PC-9 (cell line): ENCODE measurements at regions not wholly inside any gene's neighbourhood (a gene's known extent, or its start where the extent isn't known, plus 50 kb on each side); places are given as distances from the start of the nearest gene placed in this dataset.

Experiments used
- BruUV-seq: library from RNA; stranded (reverse); fragments of 400-500 nt; replicated peaks from 2 replicates; lab custom pipeline; 2021; lab: Mats Ljungman, UMichigan
- CTCF ChIA-PET: fragments of 300-600 bp; sonication (Branson Sonifier 250); formaldehyde crosslinking; loops from one replicate; lab custom pipeline; 2022; ENCODE audit warnings: antibody characterized with exemption; lab: Charles Lee
- POLR2A ChIA-PET: fragments of 300-600 bp; sonication (Branson Sonifier 250); formaldehyde crosslinking; loops from one replicate; lab custom pipeline; 2022; ENCODE audit warnings: antibody characterized with exemption; ENCODE audit not compliant: unreplicated experiment; lab: Charles Lee
- DNase-seq, 2 experiments: peaks; one replicate each; pipeline versions ENCODE4 v3.0.0 to v3.0.0-alpha.2; 2015 to 2022; ENCODE audit warnings: mixed read lengths in 1 of 2
- H2AFZ ChIP-seq: fragments of 200-600 bp; sonication (generic); 2 replicates; pipeline ENCODE4 v1.8.1; 2017; ENCODE audit warnings: antibody characterized with exemption
- H3F3A ChIP-seq: fragments of 200-600 bp; sonication (generic); 2 replicates; pipeline ENCODE4 v1.8.1; 2017; ENCODE audit warnings: antibody characterized with exemption, mild to moderate bottlenecking, low read depth; ENCODE audit not compliant: insufficient read depth
- H3K27ac ChIP-seq: fragments of 200-600 bp; sonication (generic); 2 replicates; pipeline ENCODE4 v1.6.1; 2016; ENCODE audit warnings: mixed run types
- H3K27me3 ChIP-seq: fragments of 200-600 bp; sonication (generic); 2 replicates; pipeline ENCODE4 v1.6.1; 2016; ENCODE audit warnings: low read depth, mixed run types; ENCODE audit not compliant: insufficient read depth
- H3K36me3 ChIP-seq: fragments of 200-600 bp; sonication (generic); 2 replicates; pipeline ENCODE4 v1.6.1; 2016; ENCODE audit warnings: low read depth, mixed run types
- H3K4me1 ChIP-seq: fragments of 200-600 bp; sonication (generic); replicated peaks from 2 replicates; pipeline ENCODE4 v1.6.1; 2016; ENCODE audit warnings: mixed run types; ENCODE audit not compliant: insufficient read depth
- H3K4me2 ChIP-seq: fragments of 200-600 bp; sonication (generic); 2 replicates; pipeline ENCODE4 v1.6.1; 2017; ENCODE audit warnings: mixed run types
- H3K4me3 ChIP-seq: fragments of 200-600 bp; sonication (generic); 2 replicates; pipeline ENCODE4 v1.6.1; 2016; ENCODE audit warnings: mixed run types
- H3K79me2 ChIP-seq: fragments of 200-600 bp; sonication (generic); 2 replicates; pipeline ENCODE4 v1.6.1; 2017; ENCODE audit warnings: low read depth, mixed run types
- H3K9me2 ChIP-seq: fragments of 200-600 bp; sonication (generic); 2 replicates; pipeline ENCODE4 v1.8.1; 2017; ENCODE audit warnings: mild to moderate bottlenecking; ENCODE audit not compliant: insufficient read depth
- H3K9me3 ChIP-seq: fragments of 200-600 bp; sonication (generic); 2 replicates; pipeline ENCODE4 v1.8.1; 2016; ENCODE audit warnings: low read depth; ENCODE audit not compliant: insufficient read depth
- H4K20me1 ChIP-seq: fragments of 200-600 bp; sonication (generic); 2 replicates; pipeline ENCODE4 v1.8.1; 2017; ENCODE audit not compliant: insufficient read depth
- CTCF ChIP-seq: fragments of 200-600 bp; sonication (generic); conservative IDR thresholded peaks from 2 replicates; pipeline ENCODE4 v1.6.1; 2017; ENCODE audit warnings: mixed run types, antibody characterized with exemption, mild to moderate bottlenecking, moderate library complexity
- EZH2 ChIP-seq: fragments of 200-600 bp; sonication (generic); IDR thresholded peaks from 2 replicates; pipeline ENCODE4 v1.8.0; 2017; ENCODE audit warnings: antibody characterized with exemption, low read depth
- intact Hi-C: fragments of 100-400 bp; cut with micrococcal nuclease; formaldehyde crosslinking; loops from one replicate; pipeline ENCODE4 v1.10.0; 2022; ENCODE audit not compliant: unreplicated experiment

DNA sequence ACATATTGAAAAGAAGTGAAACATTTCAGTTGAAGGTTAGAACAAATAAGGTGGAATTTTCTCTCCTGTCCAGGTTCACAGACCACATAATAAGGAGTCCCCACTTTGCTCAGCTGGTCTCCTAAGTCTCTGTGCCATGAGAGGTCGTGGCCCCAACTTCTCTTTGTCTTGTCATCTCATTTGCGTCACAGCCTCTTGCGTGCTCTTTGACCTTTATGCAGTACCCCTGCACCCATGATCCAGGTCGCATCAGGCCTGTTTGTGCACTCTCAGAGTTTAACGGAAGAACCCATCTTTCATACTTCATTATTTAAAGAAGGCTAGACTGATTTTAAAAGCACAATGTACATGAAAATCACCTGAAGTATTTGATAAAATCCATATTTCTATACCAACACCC lies 110.4 kb upstream of the BMP2 start:
- Histone ChIP-seq H3K27me3 (no peaks in the 10 kb centered on the region), H2AFZ (no peak overlapping the region), H3K4me1 (peaks cover 10% of the 10 kb centered on the region), H3K9me2 (no peaks in the 10 kb centered on the region), H3K9me3 (no peaks in the 10 kb centered on the region), H3K4me3 (no peak overlapping the region), H3K36me3 (no peaks in the 10 kb centered on the region), H3K79me2 (no peaks in the 10 kb centered on the region), H3K27ac (no peak overlapping the region), H4K20me1 (no peaks in the 10 kb centered on the region), H3K4me2 (no peak overlapping the region), H3F3A (no peaks in the 10 kb centered on the region)
- DNase-seq: no peak
- ChIA-PET CTCF (no interaction called here), POLR2A (no interaction called here)
- BruUV-seq: no TSS peak
- TF ChIP-seq CTCF: no peak
- no peak for TF ChIP-seq EZH2
- intact Hi-C loops: no loop called here

DNA sequence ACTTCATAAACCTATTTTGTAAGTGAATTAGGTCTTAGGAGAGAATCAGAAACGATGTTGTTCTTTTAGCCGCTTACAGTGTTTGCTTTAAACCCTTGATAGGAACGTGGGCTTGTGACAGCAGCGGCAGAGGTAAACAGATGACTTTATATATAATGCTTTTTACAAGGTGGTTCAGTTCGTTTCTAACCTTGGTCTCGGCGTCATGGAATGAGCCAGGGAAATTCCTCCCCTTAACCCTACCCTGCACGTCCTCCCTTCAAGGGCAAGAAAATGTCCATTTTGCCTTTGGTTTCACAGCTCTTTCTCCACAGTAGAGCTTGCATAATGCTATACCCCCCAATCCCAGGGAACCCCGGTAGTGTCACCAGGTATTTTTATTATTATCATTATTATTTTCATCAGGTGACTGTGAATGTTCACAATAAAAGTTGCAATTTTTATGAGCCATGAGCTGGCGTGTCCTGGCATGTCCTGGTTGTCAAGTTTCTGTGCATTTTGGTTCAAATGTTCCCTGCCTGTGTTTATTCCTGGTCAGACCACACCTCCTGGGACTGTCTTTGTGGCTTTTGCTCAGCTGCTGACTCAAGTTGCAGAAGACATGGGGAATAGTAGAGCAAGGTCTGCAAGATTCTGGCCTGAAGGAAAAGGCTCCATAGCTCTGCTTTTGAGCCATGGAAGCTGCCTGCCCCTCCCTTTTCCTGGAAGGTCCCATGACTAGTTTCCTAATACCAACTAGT lies 112.8 kb upstream of the BMP2 start:
- H3K27ac ChIP-seq: no peak overlapping the region
- peaks cover 13% of the 10 kb centered on the region; the same call in 1 of the 2 replicates for H3F3A ChIP-seq
- ChIA-PET POLR2A (interaction anchor here (0.7 kb wide), 1 partner anchor 236 kb away, joined by 8 read pairs; no protein-coding TSS in a partner anchor), CTCF (no interaction called here)
- H3K9me3 ChIP-seq: no peaks in the 10 kb centered on the region
- peaks cover 17% of the 10 kb centered on the region for H3K4me1 ChIP-seq
- H2AFZ ChIP-seq: no peak overlapping the region
- BruUV-seq: no TSS peak
- TF ChIP-seq CTCF (no peak), EZH2 (no peak)
- no peaks in the 10 kb centered on the region for H3K9me2 ChIP-seq
- H3K4me3 ChIP-seq: no peak overlapping the region
- intact Hi-C loops: no loop called here
- no peaks in the 10 kb centered on the region for H4K20me1 ChIP-seq
- no peak overlapping the region for H3K4me2 ChIP-seq
- no peak for DNase-seq
- no peaks in the 10 kb centered on the region for H3K27me3 ChIP-seq
- H3K79me2 ChIP-seq: no peaks in the 10 kb centered on the region
- no peaks in the 10 kb centered on the region for H3K36me3 ChIP-seq

DNA sequence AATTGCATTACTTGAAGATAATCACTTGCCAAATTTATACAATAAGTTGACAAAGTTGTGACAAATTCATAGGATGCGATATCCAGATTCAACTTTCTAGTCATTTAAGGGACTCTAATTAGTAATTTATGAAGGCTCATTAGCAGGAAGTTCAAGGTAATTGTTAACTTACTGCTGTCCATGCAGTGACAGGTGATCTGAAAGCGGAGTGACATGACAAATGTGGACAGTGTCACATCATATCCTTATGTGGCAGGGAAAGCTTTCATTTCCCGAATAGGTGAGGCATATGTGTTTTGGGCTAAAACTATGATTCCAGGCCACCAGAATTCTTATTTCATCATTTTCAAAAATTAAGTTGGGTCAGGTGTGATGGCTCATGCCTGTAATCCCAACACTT lies 115.9 kb upstream of the BMP2 start:
- no peaks in the 10 kb centered on the region for H3K9me2 ChIP-seq
- H2AFZ ChIP-seq: no peak overlapping the region
- no peaks in the 10 kb centered on the region for H3K9me3 ChIP-seq
- H3K4me3 ChIP-seq: no peak overlapping the region
- peak overlapping the region; percentile 41 for H3K4me2 ChIP-seq
- no peaks in the 10 kb centered on the region for H3K79me2 ChIP-seq
- TF ChIP-seq EZH2: no peak
- no peak for TF ChIP-seq CTCF
- no peak for DNase-seq
- BruUV-seq: no TSS peak
- H3K27ac ChIP-seq: peak overlapping the region; percentile 65
- peaks cover 17% of the 10 kb centered on the region for H3K4me1 ChIP-seq
- H3F3A ChIP-seq: peaks cover 13% of the 10 kb centered on the region; the same call in 1 of the 2 replicates
- H3K36me3 ChIP-seq: no peaks in the 10 kb centered on the region
- POLR2A ChIA-PET: no interaction called here
- CTCF ChIA-PET: no interaction called here
- intact Hi-C loops: no loop called here
- no peaks in the 10 kb centered on the region for H3K27me3 ChIP-seq
- H4K20me1 ChIP-seq: no peaks in the 10 kb centered on the region
